Fibroblast of pulmonary artery (primary cell): ENCODE measurements at regions not wholly inside any gene's neighbourhood (a gene's known extent, or its start where the extent isn't known, plus 50 kb on each side); places are given as distances from the start of the nearest gene placed in this dataset.

ENCODE experiments used
- DNase-seq: peaks from one replicate; pipeline ENCODE4 v3.0.0-alpha.2; 2010; ENCODE audit warnings: low read depth
- H3K4me3 ChIP-seq: replicated peaks from 2 replicates; pipeline ENCODE4 v1.5.1; 2011; ENCODE audit warnings: low read depth, mild to moderate bottlenecking, control low read depth, low read length, moderate library complexity
- CTCF ChIP-seq: IDR thresholded peaks from 2 replicates; pipeline ENCODE4 v1.5.1; 2011; ENCODE audit warnings: mild to moderate bottlenecking, control low read depth, low read length, inconsistent platforms; ENCODE audit errors: missing control alignments

DNA sequence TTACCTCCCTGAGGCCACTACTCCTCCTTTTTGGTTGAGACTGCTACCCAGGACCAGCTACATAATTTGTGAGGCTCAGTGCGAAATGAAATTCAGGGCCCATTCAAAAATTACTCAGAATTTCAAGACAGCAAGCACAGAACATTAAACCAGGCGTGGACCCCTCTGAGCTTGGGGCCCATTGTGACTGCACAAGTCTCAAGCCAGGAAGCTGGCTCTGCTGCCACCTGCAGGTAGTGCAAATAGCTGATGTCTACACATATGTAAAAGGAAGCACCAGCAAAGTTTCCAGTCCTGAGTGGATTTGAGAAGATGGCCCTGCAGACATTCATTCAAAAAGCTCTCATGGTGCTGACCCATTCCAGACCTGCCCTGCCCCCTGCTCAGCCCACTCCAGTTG is 213.4 kb upstream of the LNX1 start:
- peak; percentile 41 for TF ChIP-seq CTCF
- DNase-seq, result peak; percentile 28
- H3K4me3 ChIP-seq, result no peak overlapping the region

DNA sequence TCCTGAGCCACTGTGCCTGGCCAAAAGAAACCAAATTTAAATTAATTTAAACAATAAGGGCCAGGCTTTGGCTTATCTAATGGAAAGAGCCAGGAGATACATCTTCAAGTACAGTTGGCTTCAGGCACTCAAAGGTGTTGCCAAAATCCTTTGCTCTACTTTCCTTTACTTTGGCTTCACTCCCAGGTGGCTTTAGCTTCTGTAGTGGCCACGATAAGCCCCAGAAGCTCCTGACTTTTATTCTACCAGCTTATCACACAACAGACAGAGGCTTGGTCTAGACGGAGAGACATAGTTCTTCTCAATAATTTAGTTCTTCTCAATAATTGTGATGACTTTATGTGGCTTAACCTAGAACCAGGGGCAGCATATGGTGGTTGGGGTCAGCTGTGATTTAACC is 211.2 kb upstream of the LNX1 start:
- no peak for TF ChIP-seq CTCF
- H3K4me3 ChIP-seq, result no peak overlapping the region
- DNase-seq, result no peak

- no peak for TF ChIP-seq CTCF
- no peak for DNase-seq
- H3K4me3 ChIP-seq, result no peak overlapping the region
These were observed 210.1 kb upstream of the LNX1 start for GRCh38 chr4:53801373-53801772.

GRCh38 chr4:53800741-53801140 is 209.5 kb upstream of the LNX1 start:
- DNase-seq, result no peak
- H3K4me3 ChIP-seq, result no peak overlapping the region
- no peak for TF ChIP-seq CTCF

GRCh38 chr4:53793096-53793495 is 201.8 kb upstream of the LNX1 start:
- H3K4me3 ChIP-seq, result no peak overlapping the region
- no peak for DNase-seq
- no peak for TF ChIP-seq CTCF

DNA sequence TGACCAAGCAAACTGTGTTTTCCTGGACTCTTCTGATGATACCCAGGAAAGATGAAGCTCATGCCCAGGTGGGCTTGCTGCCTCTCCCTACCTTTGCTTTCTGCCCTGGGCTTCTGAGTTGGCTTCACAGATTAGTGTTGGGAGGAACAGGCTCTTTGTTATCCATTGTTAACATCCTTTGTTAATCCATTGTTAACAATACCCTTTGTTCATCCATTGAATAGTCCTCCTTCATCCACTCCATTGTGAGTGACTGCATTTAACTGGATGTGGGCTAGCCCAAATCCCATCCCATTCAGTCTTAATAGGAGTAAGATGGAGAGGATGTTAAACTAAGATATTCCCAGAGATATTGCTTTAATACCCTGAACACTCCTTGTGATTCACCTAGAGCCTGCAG is 199.0 kb upstream of the LNX1 start:
- TF ChIP-seq CTCF, result no peak
- no peak for DNase-seq
- no peak overlapping the region for H3K4me3 ChIP-seq

DNA sequence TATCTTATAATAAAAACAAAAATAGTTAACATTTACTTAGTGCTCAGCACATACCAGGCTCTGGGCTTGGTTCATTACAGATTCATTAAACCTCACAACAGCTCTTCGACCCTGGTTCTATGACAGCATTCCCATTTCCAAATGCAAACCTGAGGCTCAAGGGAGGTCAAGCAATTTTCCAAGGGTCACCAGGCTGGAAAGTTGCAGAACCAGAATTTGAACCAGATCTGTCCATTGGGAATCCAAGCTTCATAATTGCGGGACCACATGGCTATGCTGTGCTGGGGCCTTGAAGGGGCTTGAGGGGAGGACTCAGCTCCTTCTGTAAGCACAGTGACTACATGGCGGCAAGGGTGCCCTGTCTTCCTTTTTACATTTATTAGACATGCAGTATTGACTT is 197.3 kb upstream of the LNX1 start:
- no peak for TF ChIP-seq CTCF
- no peak overlapping the region for H3K4me3 ChIP-seq
- no peak for DNase-seq
